Stimulated activated CD4-positive, alpha-beta T cell treated with anti-CD3 and anti-CD28 coated beads, Interleukin-4, amount 100 ng/mL, for 24 hours (primary cell): ENCODE measurements at regions not wholly inside any gene's neighbourhood (a gene's known extent, or its start where the extent isn't known, plus 50 kb on each side); places are given as distances from the start of the nearest gene placed in this dataset.

Experiments
- DNase-seq: peaks from one replicate; pipeline ENCODE4 v3.0.0-alpha.2; 2020

- DNase-seq, result no peak
Observed at GRCh38 chr5:8332666-8333445, 463.9 kb downstream of the MTRR start.

GRCh38 chr5:8333485-8333884 is 464.5 kb downstream of the MTRR start:
- DNase-seq, result no peak

GRCh38 chr5:8333977-8334376 is 465.0 kb downstream of the MTRR start:
- no peak for DNase-seq

GRCh38 chr5:8340261-8340660 is 471.3 kb downstream of the MTRR start:
- no peak for DNase-seq

- no peak for DNase-seq
Observed at GRCh38 chr5:8340739-8341344, 471.9 kb downstream of the MTRR start.

GRCh38 chr5:8341406-8341805 is 472.5 kb downstream of the MTRR start:
- no peak for DNase-seq

GRCh38 chr5:8347984-8348383 is 479.0 kb downstream of the MTRR start:
- DNase-seq, result no peak

GRCh38 chr5:8349855-8350254 is 480.9 kb downstream of the MTRR start:
- no peak for DNase-seq

GRCh38 chr5:8350644-8351339 is 481.8 kb downstream of the MTRR start:
- DNase-seq, result no peak

- DNase-seq, result no peak
Observed at GRCh38 chr5:8355981-8356380, 487.0 kb downstream of the MTRR start.

GRCh38 chr5:8360012-8360411 is 491.1 kb downstream of the MTRR start:
- DNase-seq, result no peak

- DNase-seq, result no peak
Observed at GRCh38 chr5:8362495-8362894, 493.5 kb downstream of the MTRR start.

- DNase-seq, result no peak
Observed at GRCh38 chr5:8363138-8363537, 494.2 kb downstream of the MTRR start.

- DNase-seq, result no peak
Observed at GRCh38 chr5:8366266-8366665, 497.3 kb downstream of the MTRR start.

GRCh38 chr5:8376478-8376877 is 507.5 kb downstream of the MTRR start:
- no peak for DNase-seq

- no peak for DNase-seq
Observed at GRCh38 chr5:8381972-8382371, 513.0 kb downstream of the MTRR start.

GRCh38 chr5:8382456-8382855 is 513.5 kb downstream of the MTRR start:
- DNase-seq, result no peak

GRCh38 chr5:8383616-8384015 is 514.7 kb downstream of the MTRR start:
- DNase-seq, result no peak

GRCh38 chr5:8386719-8387288 is 517.9 kb downstream of the MTRR start:
- no peak for DNase-seq

- DNase-seq, result no peak
Observed at GRCh38 chr5:8391911-8392310, 523.0 kb downstream of the MTRR start.

- no peak for DNase-seq
Observed at GRCh38 chr5:8393240-8393639, 524.3 kb downstream of the MTRR start.

GRCh38 chr5:8394965-8395364 is 526.0 kb downstream of the MTRR start:
- DNase-seq, result no peak

GRCh38 chr5:8396246-8396645 is 527.3 kb downstream of the MTRR start:
- DNase-seq, result no peak

- DNase-seq, result no peak
Observed at GRCh38 chr5:8396756-8397155, 527.8 kb downstream of the MTRR start.
